Fibroblast of mammary gland (primary cell): ENCODE measurements at regions not wholly inside any gene's neighbourhood (a gene's known extent, or its start where the extent isn't known, plus 50 kb on each side); places are given as distances from the start of the nearest gene placed in this dataset.

Experiments
- DNase-seq: peaks from one replicate; pipeline ENCODE4 v3.0.0-alpha.2; 2010; ENCODE audit warnings: low read depth
- H3K4me3 ChIP-seq: 2 replicates; pipeline ENCODE4 v1.5.1; 2011; ENCODE audit warnings: low read depth, mild to moderate bottlenecking, low read length, moderate library complexity; ENCODE audit not compliant: control insufficient read depth
- TF ChIP-seq, protein P1 (sequence below): conservative IDR thresholded peaks from 2 replicates; pipeline ENCODE4 v1.5.1; 2011; ENCODE audit warnings: low read depth, low read length, inconsistent platforms; ENCODE audit not compliant: control insufficient read depth, insufficient read depth

DNA sequence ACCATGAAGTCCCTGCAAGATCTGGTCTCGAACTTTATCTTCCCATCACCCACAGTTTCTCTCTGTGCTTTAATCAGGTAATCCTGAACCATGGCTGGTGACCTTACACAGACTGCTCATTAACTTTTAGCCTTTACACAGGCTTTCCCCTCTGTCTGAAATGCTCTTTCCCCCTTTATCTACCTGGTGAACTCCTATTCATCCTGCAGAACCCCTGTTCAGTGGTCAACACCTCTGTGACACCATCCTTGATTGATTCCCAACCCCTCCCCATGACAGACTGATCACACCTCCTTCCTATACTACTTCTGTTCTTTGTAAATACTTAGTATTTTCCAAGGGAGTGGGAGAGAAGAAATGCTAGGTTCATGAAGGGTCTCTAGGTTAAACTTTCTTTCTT, 254.0 kb downstream of the RPS24 start:
- TF ChIP-seq, protein P1, sequence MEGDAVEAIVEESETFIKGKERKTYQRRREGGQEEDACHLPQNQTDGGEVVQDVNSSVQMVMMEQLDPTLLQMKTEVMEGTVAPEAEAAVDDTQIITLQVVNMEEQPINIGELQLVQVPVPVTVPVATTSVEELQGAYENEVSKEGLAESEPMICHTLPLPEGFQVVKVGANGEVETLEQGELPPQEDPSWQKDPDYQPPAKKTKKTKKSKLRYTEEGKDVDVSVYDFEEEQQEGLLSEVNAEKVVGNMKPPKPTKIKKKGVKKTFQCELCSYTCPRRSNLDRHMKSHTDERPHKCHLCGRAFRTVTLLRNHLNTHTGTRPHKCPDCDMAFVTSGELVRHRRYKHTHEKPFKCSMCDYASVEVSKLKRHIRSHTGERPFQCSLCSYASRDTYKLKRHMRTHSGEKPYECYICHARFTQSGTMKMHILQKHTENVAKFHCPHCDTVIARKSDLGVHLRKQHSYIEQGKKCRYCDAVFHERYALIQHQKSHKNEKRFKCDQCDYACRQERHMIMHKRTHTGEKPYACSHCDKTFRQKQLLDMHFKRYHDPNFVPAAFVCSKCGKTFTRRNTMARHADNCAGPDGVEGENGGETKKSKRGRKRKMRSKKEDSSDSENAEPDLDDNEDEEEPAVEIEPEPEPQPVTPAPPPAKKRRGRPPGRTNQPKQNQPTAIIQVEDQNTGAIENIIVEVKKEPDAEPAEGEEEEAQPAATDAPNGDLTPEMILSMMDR = no peak
- DNase-seq = no peak
- no peak overlapping the region for H3K4me3 ChIP-seq

DNA sequence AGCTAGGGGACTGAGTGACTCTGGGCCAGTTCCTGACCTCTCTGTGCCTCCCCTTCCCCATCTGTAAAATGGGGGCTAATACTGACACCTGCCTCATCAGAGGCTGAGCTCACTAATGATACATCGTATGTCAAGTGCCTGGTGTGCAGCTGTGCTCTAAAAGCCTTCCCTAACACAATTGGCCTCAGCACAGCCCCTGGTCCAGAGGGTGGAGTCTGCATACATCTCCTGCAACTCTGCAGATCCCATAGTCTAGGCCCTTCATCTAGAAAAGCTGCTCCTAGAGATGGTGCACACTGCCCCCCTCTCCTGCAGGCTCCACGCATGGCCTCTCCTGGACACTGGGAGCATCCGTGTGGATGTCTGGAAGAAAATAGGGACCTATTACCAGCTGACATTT, 255.0 kb downstream of the RPS24 start:
- TF ChIP-seq, protein P1 = no peak
- H3K4me3 ChIP-seq = no peak overlapping the region
- DNase-seq = no peak

DNA sequence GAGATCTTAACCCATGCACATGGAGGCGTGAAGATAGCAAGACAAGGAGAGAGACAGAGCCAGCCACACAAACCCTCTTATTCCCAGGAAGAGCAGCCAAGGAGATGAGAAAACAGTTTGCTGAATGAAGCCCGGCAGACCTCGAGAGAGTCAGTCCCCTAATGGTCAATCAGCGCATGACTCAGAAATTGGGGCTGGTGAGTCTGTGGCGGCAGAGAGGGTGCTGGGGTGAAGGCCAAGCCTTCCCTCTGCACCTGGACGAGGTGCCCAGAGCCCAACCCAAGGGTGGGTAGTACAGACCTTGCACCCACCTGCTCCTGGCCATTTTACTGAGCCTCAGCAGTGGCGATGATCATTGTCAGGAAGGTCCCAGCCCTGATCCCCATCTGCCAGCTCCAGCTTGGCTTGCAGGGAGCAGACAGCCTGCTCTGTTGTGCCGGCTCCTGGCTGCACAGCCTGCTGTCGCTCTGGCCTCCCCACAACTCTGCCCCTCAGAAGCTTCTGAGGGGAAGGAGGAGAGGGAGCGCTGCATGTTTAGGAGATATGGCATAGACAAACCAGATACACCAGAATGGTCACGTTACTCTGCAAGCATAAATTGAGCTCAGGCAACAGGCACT, 256.6 kb downstream of the RPS24 start:
- TF ChIP-seq, protein P1 = no peak
- no peak overlapping the region for H3K4me3 ChIP-seq
- no peak for DNase-seq

DNA sequence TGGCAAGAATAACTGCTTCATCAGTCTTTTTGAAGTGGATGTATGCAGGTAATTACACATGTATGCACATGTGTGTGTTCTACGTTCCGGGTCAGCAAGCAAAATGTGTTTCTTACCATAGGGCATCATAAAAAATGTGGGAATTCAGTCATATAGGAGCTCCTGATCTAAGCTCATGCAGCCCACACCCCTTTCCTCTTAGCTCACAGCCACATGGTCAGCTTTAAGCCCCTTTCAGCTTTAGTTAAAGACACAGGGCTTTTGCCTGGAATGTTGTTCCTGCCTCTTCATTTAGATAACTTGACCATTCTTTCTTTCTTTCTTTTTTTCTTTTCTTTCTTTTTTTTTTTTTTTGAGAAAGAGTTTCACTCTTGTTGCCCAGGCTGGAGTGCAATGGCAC, 258.1 kb downstream of the RPS24 start:
- no peak overlapping the region for H3K4me3 ChIP-seq

DNA sequence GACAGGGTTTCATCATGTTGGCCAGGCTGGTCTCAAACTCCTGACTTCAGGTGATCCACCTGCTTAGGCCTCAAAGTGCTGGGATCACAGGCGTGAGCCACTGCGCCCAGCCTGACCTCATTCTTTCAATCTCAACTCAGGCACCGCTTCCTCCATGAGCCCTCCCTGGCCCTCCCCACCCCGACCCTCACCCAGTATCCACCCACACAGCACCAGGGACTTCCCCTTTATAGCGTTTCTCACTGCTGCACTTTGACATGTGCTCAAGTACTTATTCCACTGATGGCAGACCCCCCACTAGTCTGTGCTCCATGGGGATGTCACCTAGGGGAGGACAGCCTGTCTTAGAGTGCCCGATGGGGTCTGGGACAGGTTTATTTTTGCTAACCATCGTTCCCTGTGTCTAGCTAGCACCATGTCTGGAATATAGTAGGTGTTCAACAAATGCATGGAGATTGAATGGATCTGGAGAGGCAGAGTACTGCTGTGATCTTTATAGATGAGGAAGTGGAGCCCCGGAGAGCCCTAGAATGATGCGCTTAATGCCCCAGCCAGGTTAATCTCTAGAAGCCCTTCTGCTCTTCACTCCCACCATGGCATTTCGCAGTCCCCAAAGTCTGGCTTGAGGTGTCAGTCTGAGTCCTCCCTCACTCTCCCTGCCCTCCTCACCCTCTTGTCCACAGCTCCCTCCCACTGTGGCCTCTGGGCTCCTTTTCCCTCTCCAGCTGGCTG, 258.8 kb downstream of the RPS24 start:
- DNase-seq = no peak
- no peak overlapping the region for H3K4me3 ChIP-seq
- TF ChIP-seq, protein P1 = no peak

More for the DNA sequence above, 258.1 kb downstream of the RPS24 start:
- TF ChIP-seq, protein P1 = no peak
- DNase-seq = no peak

DNA sequence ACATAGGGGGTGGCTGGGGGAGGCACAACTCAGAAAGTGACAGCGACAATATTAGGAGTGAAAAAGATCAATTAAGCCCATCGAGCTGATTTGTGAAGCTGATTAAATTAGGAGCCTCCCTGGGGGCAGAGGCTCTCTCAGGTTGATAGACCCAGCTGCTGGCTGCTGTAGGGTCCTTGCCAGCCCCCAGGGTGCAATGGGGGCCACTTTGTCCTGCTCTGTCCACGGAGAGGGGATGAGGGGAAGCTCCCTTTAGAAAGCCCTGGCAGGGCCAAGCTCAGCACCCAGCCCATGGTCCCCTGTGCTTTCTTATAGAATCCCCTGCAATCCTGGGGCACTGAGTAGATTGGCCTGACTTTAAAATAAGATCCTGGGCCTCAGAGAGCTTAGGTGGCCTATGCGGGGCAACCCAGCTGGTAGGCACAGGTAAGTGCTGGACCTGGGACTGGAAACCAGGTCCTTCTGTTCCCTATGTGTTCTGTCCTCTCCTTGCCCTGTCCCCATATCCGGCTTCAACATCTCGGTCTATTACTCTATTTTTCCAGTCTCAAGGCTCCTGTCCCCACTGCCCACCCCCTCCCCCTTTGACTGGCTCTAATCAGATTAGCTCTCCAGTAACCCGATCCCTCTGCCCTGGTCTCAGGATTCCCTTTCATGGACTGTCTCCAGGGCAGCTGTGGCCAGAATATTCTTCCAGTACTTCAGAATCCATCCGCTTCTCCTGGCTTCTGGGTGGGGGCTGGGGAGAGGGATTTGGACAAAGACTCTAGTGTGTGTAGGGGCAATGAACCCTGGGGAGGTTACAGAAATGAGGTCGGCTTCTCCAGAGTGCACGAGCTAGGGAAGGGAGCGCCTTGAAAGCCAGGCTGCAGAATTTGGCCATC, 259.6 kb downstream of the RPS24 start:
- no peak for DNase-seq
- no peak overlapping the region for H3K4me3 ChIP-seq
- TF ChIP-seq, protein P1 = no peak
